K562 (cell line): ENCODE measurements at regions not wholly inside any gene's neighbourhood (a gene's known extent, or its start where the extent isn't known, plus 50 kb on each side); places are given as distances from the start of the nearest gene placed in this dataset.

Experiments used
- ATAC-seq: fragments of 200-7000 bp; cut with Tn5 transposase; 3 replicates; pipeline ENCODE4 v1.9.1; 2020; ENCODE audit warnings: moderate library complexity
- BruUV-seq: library from RNA; stranded (reverse); fragments of 400-500 nt; replicated peaks from 2 replicates; lab custom pipeline; 2021; lab: Mats Ljungman, UMichigan
- CTCF ChIA-PET: fragments of 300-600 bp; formaldehyde crosslinking; extraction: SDS; loops from one replicate; lab custom pipeline; 2021; ENCODE audit warnings: low intra/inter-chr PET ratio; lab: Yijun Ruan, JAX
- POLR2A ChIA-PET: fragments of 300-600, 350-650 bp; sonication (Branson Sonifier 250); formaldehyde crosslinking; extraction: SDS; loops from one replicate; lab custom pipeline; 2021; ENCODE audit warnings: antibody characterized with exemption, inconsistent platforms; lab: Yijun Ruan, JAX
- DNase-seq, 4 experiments: peaks; one replicate each; pipeline versions ENCODE4 v3.0.0 to v3.0.0-alpha.2; 2011 to 2018; ENCODE audit warnings: low spot score in 3 of 4, mixed read lengths in 3 of 4; ENCODE audit errors: extremely low read depth in 1 of 4
- FAIRE-seq: peaks from 2 replicates; lab custom pipeline; 2011; peaks lifted over from hg19 to GRCh38; lab: Jason Lieb, UNC
- H2AFZ ChIP-seq: 2 replicates; pipeline ENCODE4 v1.6.0; 2011; ENCODE audit warnings: low read depth, low read length, control low read depth, inconsistent platforms
- H3K27ac ChIP-seq: fragments of 200-600 bp; 3 replicates; pipeline ENCODE4 v1.8.0; 2011; ENCODE audit warnings: low read depth, mild to moderate bottlenecking, control low read depth, inconsistent platforms, low read length, moderate library complexity, mixed read lengths; ENCODE audit errors: extremely low read depth
- H3K27me3 ChIP-seq, 2 experiments: fragments of 300-600 bp in 1 of 2; 2 replicates in 1 of 2; 3 replicates in 1 of 2; pipeline versions ENCODE4 v1.6.0 to v1.8.0; 2011; ENCODE audit warnings: inconsistent platforms in 2 of 2, low read length in 2 of 2, mild to moderate bottlenecking in 1 of 2, mixed read lengths in 1 of 2, moderate library complexity in 1 of 2; ENCODE audit not compliant: control insufficient read depth in 2 of 2, insufficient read depth in 2 of 2
- H3K36me3 ChIP-seq: fragments of 300-600 bp; 3 replicates; pipeline ENCODE4 v1.8.0; 2011; ENCODE audit warnings: mild to moderate bottlenecking, low read length, inconsistent platforms; ENCODE audit not compliant: control insufficient read depth, insufficient read depth
- H3K4me1 ChIP-seq, 2 experiments: fragments of 200-600 bp in 1 of 2; replicated peaks in 1 of 2; 2 replicates in 1 of 2; 3 replicates in 1 of 2; pipeline versions ENCODE4 v1.5.1 to v1.8.0; 2011; ENCODE audit warnings: inconsistent platforms in 2 of 2, low read length in 2 of 2, mild to moderate bottlenecking in 1 of 2, mixed read lengths in 1 of 2, moderate library complexity in 1 of 2; ENCODE audit not compliant: control insufficient read depth in 2 of 2, insufficient read depth in 2 of 2
- H3K4me2 ChIP-seq: 2 replicates; pipeline ENCODE4 v1.6.1; 2011; ENCODE audit warnings: low read length, control low read depth, inconsistent platforms, mixed read lengths; ENCODE audit not compliant: insufficient read depth
- H3K4me3 ChIP-seq: fragments of 200-600 bp; sonication (generic), shearing (Covaris generic); 2 replicates; pipeline ENCODE4 v1.5.1; 2016; ENCODE audit warnings: control low read depth, inconsistent platforms
- H3K79me2 ChIP-seq: fragments of 200-600 bp; 3 replicates; pipeline ENCODE4 v1.8.0; 2011; ENCODE audit warnings: low read length, inconsistent platforms; ENCODE audit not compliant: control insufficient read depth, insufficient read depth
- H3K9ac ChIP-seq, 2 experiments: 2 replicates each; pipeline versions ENCODE4 v1.6.0 to v1.6.1; 2011; ENCODE audit warnings: low read depth in 2 of 2, low read length in 2 of 2, control low read depth in 1 of 2, inconsistent platforms in 1 of 2, mild to moderate bottlenecking in 1 of 2, mixed read lengths in 1 of 2; ENCODE audit not compliant: insufficient read depth in 1 of 2
- H3K9me1 ChIP-seq: one replicate; pipeline ENCODE4 v1.6.0; 2011; ENCODE audit warnings: inconsistent platforms, mild to moderate bottlenecking, low read length, moderate library complexity; ENCODE audit not compliant: control insufficient read depth, insufficient read depth
- H3K9me3 ChIP-seq: replicated peaks from 2 replicates; pipeline ENCODE4 v1.5.1; 2011; ENCODE audit warnings: low read depth, low read length, inconsistent platforms; ENCODE audit not compliant: control insufficient read depth, insufficient read depth
- H4K20me1 ChIP-seq: replicated peaks from 2 replicates; pipeline ENCODE4 v1.6.1; 2011; ENCODE audit warnings: low read length, inconsistent platforms, mixed read lengths; ENCODE audit not compliant: control insufficient read depth, insufficient read depth
- C11orf30 ChIP-seq: fragments of 450-650 bp; IDR thresholded peaks from 2 replicates; pipeline ENCODE4 v1.6.1; 2016; ENCODE audit warnings: low read depth, mild to moderate bottlenecking
- DACH1 ChIP-seq: fragments of 450-650 bp; IDR thresholded peaks from 2 replicates; pipeline ENCODE4 v1.6.1; 2018; ENCODE audit not compliant: partially characterized antibody
- FIP1L1 ChIP-seq: fragments of 200-400 bp; formaldehyde crosslinking; IDR thresholded peaks from 2 replicates; pipeline ENCODE4 v1.6.1; 2018; ENCODE audit warnings: mild to moderate bottlenecking, low read depth, low read length; ENCODE audit not compliant: poor library complexity, severe bottlenecking
- L3MBTL2 ChIP-seq: fragments of 450-650 bp; IDR thresholded peaks from 2 replicates; pipeline ENCODE4 v1.6.1; 2016; ENCODE audit warnings: mild to moderate bottlenecking, moderate library complexity
- NCOA1 ChIP-seq: fragments of 450-650 bp; IDR thresholded peaks from 2 replicates; pipeline ENCODE4 v1.6.1; 2016; ENCODE audit warnings: low read depth
- SNIP1 ChIP-seq: fragments of 450-650 bp; IDR thresholded peaks from 2 replicates; pipeline ENCODE4 v1.7.1; 2017; ENCODE audit warnings: low read depth, mild to moderate bottlenecking
- SNRNP70 ChIP-seq: fragments of 200-400 bp; formaldehyde crosslinking; optimal IDR thresholded peaks from 2 replicates; pipeline ENCODE3; 2017; ENCODE audit warnings: low read depth, low read length
- TOE1 ChIP-seq, 2 experiments: fragments of 450-650 bp in 1 of 2; sonication (generic) in 1 of 2; formaldehyde crosslinking in 1 of 2; IDR thresholded peaks; 2 replicates each; pipeline versions ENCODE4 v1.7.1 to v1.8.0; 2016 to 2022; ENCODE audit warnings: borderline replicate concordance in 2 of 2, mild to moderate bottlenecking in 2 of 2, antibody characterized with exemption in 1 of 2, inconsistent platforms in 1 of 2, low read depth in 1 of 2, missing genetic modification reagents in 1 of 2, moderate library complexity in 1 of 2
- ZNF282 ChIP-seq: sonication (generic); formaldehyde crosslinking; IDR thresholded peaks from 2 replicates; pipeline ENCODE4 v1.8.1; 2023; ENCODE audit warnings: missing genetic modification reagents
- ZNF695 ChIP-seq: fragments of 450-650 bp; formaldehyde crosslinking; IDR thresholded peaks from 2 replicates; pipeline ENCODE4 v1.4.0; 2020; ENCODE audit warnings: mild to moderate bottlenecking, moderate library complexity
- WGBS: fragments of 100-300 bp; shearing (Covaris generic); methylation state at CpG from one replicate; pipeline ENCODE4 v1.1.6; 2016; ENCODE audit warnings: low coverage, mixed read lengths; ENCODE audit not compliant: insufficient coverage; ENCODE audit errors: missing lambda C conversion rate; 5-methylcytosine and 5-hydroxymethylcytosine counted together
- in situ Hi-C: fragments of 300-500 bp; cut with MboI; formaldehyde crosslinking; loops from 4 replicates; pipeline ENCODE4 v1.15.0; 2018; ENCODE audit warnings: inconsistent platforms, mixed read lengths
- intact Hi-C: fragments of 100-400 bp; cut with micrococcal nuclease; formaldehyde crosslinking; loops from 2 replicates; pipeline ENCODE4 v1.14.2; 2022
- TF ChIP-seq, protein P1 (sequence below): IDR thresholded peaks from 2 replicates; pipeline ENCODE4 v1.6.1; 2016; ENCODE audit warnings: missing genetic modification characterization, missing compliant biosample characterization

DNA sequence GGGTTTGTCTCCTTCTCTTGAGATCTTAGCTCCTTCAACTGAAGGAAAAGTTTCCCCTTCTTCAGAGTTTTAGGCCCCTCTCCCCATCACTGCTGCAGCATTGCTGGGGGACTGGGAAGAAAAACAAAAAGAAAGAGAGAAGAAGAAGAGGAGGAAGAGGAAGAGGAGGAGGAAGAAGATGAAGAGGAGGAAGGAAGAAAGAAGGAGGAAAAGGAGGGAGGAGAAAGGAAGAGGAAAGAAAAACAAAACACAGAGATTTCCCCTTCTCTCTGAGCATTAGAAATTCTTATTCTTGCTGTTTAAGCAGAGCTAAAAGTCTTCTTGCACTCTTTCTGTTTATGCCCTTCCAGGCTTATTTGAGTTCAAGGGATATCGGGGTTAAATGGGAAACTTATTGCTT is 219.8 kb upstream of the AMIGO2 start:
- H4K20me1 ChIP-seq: no peaks in the 10 kb centered on the region

DNA sequence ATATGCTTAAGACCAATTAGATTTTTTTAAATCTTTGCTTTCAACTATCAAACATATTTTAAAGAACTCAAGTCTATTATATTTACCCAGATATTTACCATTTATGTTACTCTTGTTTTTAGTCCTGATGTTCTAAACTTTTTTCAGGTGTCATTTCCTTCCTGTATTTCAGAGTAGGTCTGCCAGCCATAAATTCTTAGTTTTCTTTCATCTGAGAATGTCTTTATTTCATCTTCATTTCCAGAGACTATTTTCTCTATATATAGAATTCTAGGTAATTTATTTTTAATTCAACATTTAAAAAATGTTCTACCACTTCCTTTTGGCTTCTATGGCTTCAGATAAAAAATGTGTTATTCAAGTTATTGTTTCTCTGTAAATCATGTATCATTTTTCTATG is 218.2 kb upstream of the AMIGO2 start:
- FAIRE-seq (no peak), ATAC-seq (no peak), DNase-seq (no peak)
- Histone ChIP-seq H3K9ac (no peak overlapping the region), H3K9me1 (no peaks in the 10 kb centered on the region), H3K36me3 (no peaks in the 10 kb centered on the region), H3K27me3 (no peaks in the 10 kb centered on the region), H3K4me2 (no peak overlapping the region), H3K4me1 (peaks cover 0 to 9% of the 10 kb centered on the region in 2 experiments; a peak in 2 of 5 replicates), H2AFZ (no peak overlapping the region), H3K79me2 (no peaks in the 10 kb centered on the region), H4K20me1 (no peaks in the 10 kb centered on the region), H3K9me3 (no peaks in the 10 kb centered on the region), H3K4me3 (no peak overlapping the region)
- ChIA-PET CTCF (no interaction called here), POLR2A (no interaction called here)
- BruUV-seq: no TSS peak
- in situ Hi-C loops: no loop called here
- TF ChIP-seq C11orf30 (no peak), TOE1 (IDR thresholded peaks at IDR 0.05; ENCODE audit: borderline replicate concordance) (no peak), TOE1 (CRISPR knock-in tag; IDR thresholded peaks at IDR 0.05; ENCODE audit: borderline replicate concordance, low read depth) (no peak), SNIP1 (no peak), L3MBTL2 (no peak), NCOA1 (no peak), FIP1L1 (no peak), ZNF282 (no peak), DACH1 (no peak), ZNF695 (CRISPR knock-in tag) (no peak)
- TF ChIP-seq, all 486 proteins: peak for 0
- H3K27ac ChIP-seq: no peak overlapping the region
- intact Hi-C loops: no loop called here

More for the DNA sequence above, 219.8 kb upstream of the AMIGO2 start:
- Histone ChIP-seq H3K9me3 (no peaks in the 10 kb centered on the region), H3K27me3 (no peaks in the 10 kb centered on the region), H3K9me1 (no peaks in the 10 kb centered on the region), H3K27ac (no peak overlapping the region), H3K4me1 (peaks cover 0 to 9% of the 10 kb centered on the region in 2 experiments; a peak in 2 of 5 replicates), H3K4me3 (no peak overlapping the region), H3K36me3 (no peaks in the 10 kb centered on the region), H3K9ac (no peak overlapping the region), H2AFZ (peak overlapping the region; percentile 56; the same call in 1 of the 2 replicates), H3K79me2 (no peaks in the 10 kb centered on the region), H3K4me2 (no peak overlapping the region)
- WGBS: 15% methylated on average over 1 of the region's 1 CpG
- ATAC-seq (no peak), FAIRE-seq (no peak), DNase-seq (no peak)
- CTCF ChIA-PET: no interaction called here
- intact Hi-C loops: no loop called here
- POLR2A ChIA-PET: interaction anchor here (0.6 to 0.7 kb wide), 3 partner anchors 39 to 342 kb away, joined by 3 read pairs; no protein-coding TSS in a partner anchor
- no peak for TF ChIP-seq SNRNP70
- TF ChIP-seq, protein P1, sequence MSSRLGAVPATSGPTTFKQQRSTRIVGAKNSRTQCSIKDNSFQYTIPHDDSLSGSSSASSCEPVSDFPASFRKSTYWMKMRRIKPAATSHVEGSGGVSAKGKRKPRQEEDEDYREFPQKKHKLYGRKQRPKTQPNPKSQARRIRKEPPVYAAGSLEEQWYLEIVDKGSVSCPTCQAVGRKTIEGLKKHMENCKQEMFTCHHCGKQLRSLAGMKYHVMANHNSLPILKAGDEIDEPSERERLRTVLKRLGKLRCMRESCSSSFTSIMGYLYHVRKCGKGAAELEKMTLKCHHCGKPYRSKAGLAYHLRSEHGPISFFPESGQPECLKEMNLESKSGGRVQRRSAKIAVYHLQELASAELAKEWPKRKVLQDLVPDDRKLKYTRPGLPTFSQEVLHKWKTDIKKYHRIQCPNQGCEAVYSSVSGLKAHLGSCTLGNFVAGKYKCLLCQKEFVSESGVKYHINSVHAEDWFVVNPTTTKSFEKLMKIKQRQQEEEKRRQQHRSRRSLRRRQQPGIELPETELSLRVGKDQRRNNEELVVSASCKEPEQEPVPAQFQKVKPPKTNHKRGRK (tag): peak; percentile 71
- in situ Hi-C loops: no loop called here
- BruUV-seq: no TSS peak
